ENCODE measurements at regions not wholly inside any gene's neighbourhood (a gene's known extent, or its start where the extent isn't known, plus 50 kb on each side); places are given as distances from the start of the nearest gene placed in this dataset.

DNA sequence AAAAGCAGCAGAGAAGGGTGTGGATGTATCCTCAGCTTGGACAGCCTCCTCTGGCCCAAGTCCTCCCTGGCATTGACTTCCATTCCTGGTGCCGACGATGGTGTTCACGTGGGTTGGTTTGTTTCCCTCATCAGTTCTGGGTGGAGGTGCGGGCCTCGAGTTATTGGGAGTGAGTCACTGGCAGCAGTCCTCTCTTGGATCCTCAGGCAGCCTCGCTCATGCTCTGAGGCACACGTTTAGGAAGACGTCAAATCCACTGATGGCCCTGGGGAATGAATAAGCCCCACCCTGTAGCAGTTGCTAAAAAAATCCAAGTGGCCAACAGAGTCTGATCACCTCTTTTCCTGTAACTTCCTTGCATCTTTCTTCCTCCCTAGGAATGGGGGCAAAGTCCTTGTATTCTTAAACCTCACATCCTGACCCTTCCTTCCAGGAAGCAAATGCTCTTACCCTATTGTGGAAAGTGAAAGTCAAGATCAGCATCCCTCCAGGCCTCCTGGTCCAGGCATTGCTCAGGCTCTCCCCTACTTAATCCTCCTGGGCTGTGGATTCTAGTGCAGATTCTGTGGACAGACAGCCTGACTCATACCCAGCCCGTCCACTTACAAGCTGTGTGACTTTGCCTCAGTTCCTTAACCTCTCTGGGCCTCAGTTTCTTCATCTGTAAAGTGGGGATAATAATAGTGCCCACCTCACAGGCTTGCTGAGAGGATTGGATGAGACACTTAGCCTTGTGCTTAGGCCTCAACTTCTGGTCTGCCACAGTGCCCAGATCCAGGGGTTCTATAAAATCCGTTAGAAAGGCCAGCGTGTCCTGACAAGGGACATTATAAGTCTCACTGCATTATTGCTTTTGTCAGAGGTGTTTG, 111.1 kb downstream of the TLR5 start:
- H3K27me3 ChIP-seq = no peaks in the 10 kb centered on the region
- ATAC-seq (no peak), DNase-seq (no peak)
- TF ChIP-seq CTCF (IDR thresholded peaks at IDR 0.05) = no peak
- H3K4me3 ChIP-seq = no peak overlapping the region
- H3K9me3 ChIP-seq = no peaks in the 10 kb centered on the region
- no peaks in the 10 kb centered on the region for H3K4me1 ChIP-seq
- intact Hi-C loops (cut with DNase I) = no loop called here
- no peaks in the 10 kb centered on the region for H3K36me3 ChIP-seq
- no peak overlapping the region for H3K27ac ChIP-seq

GRCh38 chr1:223033658-223034057, 109.4 kb downstream of the TLR5 start:
- DNase-seq (no peak), ATAC-seq (no peak)
- no peak for TF ChIP-seq CTCF (IDR thresholded peaks at IDR 0.05)
- no peaks in the 10 kb centered on the region for H3K27me3 ChIP-seq
- H3K4me3 ChIP-seq = no peak overlapping the region
- no peaks in the 10 kb centered on the region for H3K9me3 ChIP-seq
- no peaks in the 10 kb centered on the region for H3K36me3 ChIP-seq
- intact Hi-C loops (cut with DNase I) = no loop called here
- H3K4me1 ChIP-seq = no peaks in the 10 kb centered on the region
- no peak overlapping the region for H3K27ac ChIP-seq

DNA sequence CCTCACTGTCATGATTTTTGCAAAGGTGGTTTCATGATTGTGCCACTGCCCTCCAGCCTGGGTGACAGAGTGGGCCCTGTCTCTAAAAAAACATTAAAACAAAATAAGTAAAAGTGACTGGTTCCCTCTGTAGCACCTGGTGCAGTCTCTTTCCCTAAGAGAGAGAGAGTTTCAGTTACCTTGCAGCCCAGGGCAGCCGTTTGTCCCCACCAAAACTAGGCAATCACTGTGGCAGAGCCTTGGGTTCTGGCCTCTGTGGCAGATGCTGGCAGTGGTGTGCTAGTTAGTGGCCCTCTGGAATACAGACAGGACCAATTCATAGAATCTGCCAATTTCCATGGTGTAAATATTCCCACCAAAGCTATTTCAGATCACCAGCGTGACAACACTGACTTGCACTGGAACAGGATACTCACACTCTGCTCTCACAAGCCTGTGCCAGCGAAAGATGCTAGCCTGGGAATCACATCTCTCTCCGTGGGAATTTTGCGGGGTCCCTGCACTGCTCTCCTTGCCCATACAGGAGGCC, 108.7 kb downstream of the TLR5 start:
- no peaks in the 10 kb centered on the region for H3K9me3 ChIP-seq
- H3K27me3 ChIP-seq = no peaks in the 10 kb centered on the region
- intact Hi-C loops (cut with DNase I) = no loop called here

DNA sequence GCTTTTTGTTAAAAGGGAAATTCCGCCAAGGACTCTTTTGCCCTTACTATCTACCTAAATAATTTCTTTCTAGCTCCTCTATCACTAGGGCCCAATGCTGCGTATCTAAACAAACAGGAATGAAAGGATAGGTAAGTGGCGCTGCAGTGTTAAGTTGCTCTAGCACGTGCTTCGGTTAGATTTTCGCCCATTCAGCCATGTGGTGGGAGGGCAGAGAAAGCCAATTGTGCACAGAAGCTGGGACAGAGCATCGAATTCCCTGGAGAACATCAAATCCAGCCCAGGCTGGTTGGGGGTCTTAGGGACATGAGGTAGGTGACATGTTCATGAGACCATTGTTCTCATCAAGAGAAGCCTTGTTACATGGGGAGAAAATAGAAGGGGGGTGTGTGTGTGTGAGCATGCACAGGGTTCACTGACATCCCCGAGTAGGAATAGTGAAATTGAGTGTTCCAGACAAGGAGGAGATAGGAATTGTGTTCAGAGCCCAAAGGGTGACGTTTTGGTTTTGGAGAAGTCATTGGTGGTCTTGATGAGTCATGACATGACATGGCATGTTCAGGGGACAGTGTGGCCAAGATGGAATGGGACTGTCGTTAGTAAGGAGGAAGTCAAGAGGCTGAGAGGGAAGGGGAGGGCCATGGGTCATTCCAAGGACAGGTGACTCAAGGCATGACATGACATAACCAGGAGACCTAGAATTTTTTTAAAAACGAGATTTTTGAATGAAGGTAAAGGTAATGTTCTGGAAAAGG, 107.1 kb downstream of the TLR5 start:
- no peak overlapping the region for H3K4me3 ChIP-seq
- intact Hi-C loops (cut with DNase I) = no loop called here
- no peak for TF ChIP-seq CTCF (IDR thresholded peaks at IDR 0.05)
- H3K36me3 ChIP-seq = no peaks in the 10 kb centered on the region
- H3K27ac ChIP-seq = no peak overlapping the region
- ATAC-seq = no peak
- DNase-seq = no peak
- no peaks in the 10 kb centered on the region for H3K4me1 ChIP-seq
- H3K27me3 ChIP-seq = no peaks in the 10 kb centered on the region
- no peaks in the 10 kb centered on the region for H3K9me3 ChIP-seq

More for the DNA sequence above, 108.7 kb downstream of the TLR5 start:
- H3K4me1 ChIP-seq = no peaks in the 10 kb centered on the region
- DNase-seq (no peak), ATAC-seq (no peak)
- no peak overlapping the region for H3K4me3 ChIP-seq
- H3K27ac ChIP-seq = no peak overlapping the region
- no peaks in the 10 kb centered on the region for H3K36me3 ChIP-seq
- no peak for TF ChIP-seq CTCF (IDR thresholded peaks at IDR 0.05)

DNA sequence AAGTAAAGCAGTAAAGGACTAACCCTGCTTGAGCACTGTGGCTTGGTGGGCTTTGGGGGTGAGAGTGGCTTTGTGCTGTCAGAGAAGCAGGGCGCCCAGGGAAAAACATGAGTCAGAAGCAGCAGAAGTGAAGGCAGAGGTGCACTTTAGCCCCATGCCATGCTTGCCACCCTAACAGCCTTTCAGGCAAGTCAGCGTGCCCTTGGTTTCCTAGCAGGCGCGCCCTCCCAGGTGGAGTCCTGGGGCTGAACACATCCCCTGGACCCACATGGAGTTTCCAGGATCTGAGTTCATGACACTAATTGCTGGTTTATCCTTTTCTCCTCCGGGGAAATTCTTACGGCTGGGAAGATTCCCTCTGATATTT, 106.6 kb downstream of the TLR5 start:
- no peak for ATAC-seq
- no peaks in the 10 kb centered on the region for H3K36me3 ChIP-seq
- H3K4me3 ChIP-seq = no peak overlapping the region
- H3K27ac ChIP-seq = no peak overlapping the region
- no peaks in the 10 kb centered on the region for H3K4me1 ChIP-seq
- no peak for DNase-seq
- H3K9me3 ChIP-seq = no peaks in the 10 kb centered on the region
- TF ChIP-seq CTCF (IDR thresholded peaks at IDR 0.05) = no peak
- H3K27me3 ChIP-seq = no peaks in the 10 kb centered on the region
- intact Hi-C loops (cut with DNase I) = no loop called here

Measured in upper lobe of right lung (tissue), 1 donor.